GM23338 (cell line): ENCODE measurements at regions not wholly inside any gene's neighbourhood (a gene's known extent, or its start where the extent isn't known, plus 50 kb on each side); places are given as distances from the start of the nearest gene placed in this dataset.

ENCODE experiments used
- ATAC-seq: fragments of 200-7000 bp; cut with Tn5 transposase; 3 replicates; pipeline ENCODE4 v1.9.1; 2020
- DNase-seq: peaks from one replicate; pipeline ENCODE4 v3.0.0-alpha.2; 2015; ENCODE audit warnings: low spot score
- H2AFZ ChIP-seq: fragments of 200-600 bp; sonication (generic); 2 replicates; pipeline ENCODE4 v1.8.0; 2016; ENCODE audit warnings: antibody characterized with exemption, mild to moderate bottlenecking, moderate library complexity
- H3F3A ChIP-seq: fragments of 200-600 bp; sonication (generic); replicated peaks from 2 replicates; pipeline ENCODE4 v1.8.0; 2017; ENCODE audit warnings: antibody characterized with exemption, mixed run types, low read depth
- H3K27ac ChIP-seq: fragments of 200-600 bp; sonication (generic); 2 replicates; pipeline ENCODE4 v1.6.1; 2016; ENCODE audit warnings: low read depth
- H3K27me3 ChIP-seq: fragments of 200-600 bp; sonication (generic); 2 replicates; pipeline ENCODE4 v1.8.0; 2016; ENCODE audit warnings: mild to moderate bottlenecking, mixed run types, moderate library complexity; ENCODE audit not compliant: insufficient read depth
- H3K36me3 ChIP-seq: fragments of 200-600 bp; sonication (generic); 2 replicates; pipeline ENCODE4 v1.8.0; 2016; ENCODE audit warnings: mild to moderate bottlenecking; ENCODE audit not compliant: insufficient read depth
- H3K4me1 ChIP-seq: fragments of 200-600 bp; sonication (generic); 2 replicates; pipeline ENCODE4 v1.8.0; 2016; ENCODE audit warnings: mild to moderate bottlenecking, moderate library complexity; ENCODE audit not compliant: insufficient read depth
- H3K4me2 ChIP-seq: fragments of 200-600 bp; sonication (generic); 2 replicates; pipeline ENCODE4 v1.7.1; 2017; ENCODE audit warnings: mixed run types
- H3K4me3 ChIP-seq: fragments of 200-600 bp; sonication (generic); 2 replicates; pipeline ENCODE4 v1.6.1; 2016; ENCODE audit warnings: mixed run types
- H3K79me2 ChIP-seq: fragments of 200-600 bp; sonication (generic); replicated peaks from 2 replicates; pipeline ENCODE4 v1.8.0; 2017; ENCODE audit warnings: mild to moderate bottlenecking; ENCODE audit not compliant: insufficient read depth
- H3K9me2 ChIP-seq: fragments of 200-600 bp; sonication (generic); 2 replicates; pipeline ENCODE4 v1.8.0; 2017; ENCODE audit not compliant: insufficient read depth
- H4K20me1 ChIP-seq: fragments of 200-600 bp; sonication (generic); replicated peaks from 2 replicates; pipeline ENCODE4 v1.8.0; 2017; ENCODE audit warnings: mild to moderate bottlenecking; ENCODE audit not compliant: insufficient read depth
- H3K27ac Mint-ChIP-seq: 2 replicates; pipeline ENCODE4 v1.8.0; 2020; ENCODE audit warnings: inconsistent platforms, mild to moderate bottlenecking, moderate library complexity, mixed read lengths
- H3K27me3 Mint-ChIP-seq: 3 replicates; pipeline ENCODE4 v1.8.0; 2022; ENCODE audit warnings: low read depth, mild to moderate bottlenecking, moderate library complexity, mixed read lengths, inconsistent platforms; ENCODE audit not compliant: insufficient read depth, poor library complexity
- H3K36me3 Mint-ChIP-seq: 3 replicates; pipeline ENCODE4 v1.8.0; 2021; ENCODE audit warnings: low read depth, mild to moderate bottlenecking, inconsistent platforms, moderate library complexity, mixed read lengths
- H3K4me1 Mint-ChIP-seq: 3 replicates; pipeline ENCODE4 v1.8.0; 2020; ENCODE audit warnings: mild to moderate bottlenecking, inconsistent platforms, mixed read lengths
- H3K4me3 Mint-ChIP-seq: 3 replicates; pipeline ENCODE4 v1.8.0; 2021; ENCODE audit warnings: moderate library complexity, mild to moderate bottlenecking, inconsistent platforms, mixed read lengths
- H3K9me3 Mint-ChIP-seq: 3 replicates; pipeline ENCODE4 v1.8.0; 2020; ENCODE audit warnings: moderate library complexity, mild to moderate bottlenecking, inconsistent platforms, mixed read lengths
- EZH2 ChIP-seq: fragments of 200-600 bp; sonication (generic); IDR thresholded peaks from one replicate; pipeline ENCODE4 v1.8.0; 2017; ENCODE audit warnings: antibody characterized with exemption, mild to moderate bottlenecking, low read depth; ENCODE audit not compliant: unreplicated experiment
- NANOG ChIP-seq: IDR thresholded peaks from 2 replicates; pipeline ENCODE4 v1.6.1; 2016; ENCODE audit warnings: antibody characterized with exemption, borderline replicate concordance
- STAT1 ChIP-seq: IDR thresholded peaks from one replicate; pipeline ENCODE4 v1.6.1; 2016; ENCODE audit warnings: antibody characterized with exemption; ENCODE audit not compliant: unreplicated experiment
- TF ChIP-seq, protein P1 (sequence below): fragments of 250-450 bp; sonication (Bioruptor Pico); IDR thresholded peaks from 2 replicates; pipeline ENCODE4 v1.5.0; 2020; ENCODE audit warnings: mild to moderate bottlenecking, moderate library complexity
- TF ChIP-seq, protein P2 (sequence below): IDR thresholded peaks from 2 replicates; pipeline ENCODE4 v1.6.1; 2016; ENCODE audit warnings: antibody characterized with exemption
- TF ChIP-seq, protein P3 (sequence below), 2 experiments: fragments of 200-600 bp in 1 of 2; sonication (generic) in 1 of 2; conservative IDR thresholded peaks; 2 replicates each; pipeline versions ENCODE4 v1.5.1 to v1.6.1; 2016 to 2017; ENCODE audit warnings: antibody characterized with exemption in 2 of 2, low read depth in 2 of 2, mild to moderate bottlenecking in 2 of 2, moderate library complexity in 1 of 2

DNA sequence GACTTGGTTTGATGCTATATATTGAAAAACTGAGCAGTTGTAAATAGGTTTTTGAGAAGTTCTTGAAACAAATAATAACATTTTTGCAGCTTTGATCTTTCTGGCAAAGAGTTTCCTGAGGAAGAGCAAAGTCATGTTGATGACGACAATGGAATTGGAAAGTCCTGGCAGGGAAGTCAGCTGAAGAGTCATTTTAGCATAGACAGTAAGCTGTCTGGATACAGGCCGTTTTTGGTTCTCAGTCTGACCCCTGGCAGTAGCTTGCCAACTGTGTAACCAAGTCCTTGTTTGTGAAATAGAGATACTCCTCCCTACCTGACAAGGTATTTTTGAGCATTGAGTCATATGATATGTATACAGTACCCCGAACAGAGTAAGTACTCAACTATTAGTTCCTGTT lies 193.3 kb downstream of the C11orf91 start (continued):
- TF ChIP-seq, protein P1, sequence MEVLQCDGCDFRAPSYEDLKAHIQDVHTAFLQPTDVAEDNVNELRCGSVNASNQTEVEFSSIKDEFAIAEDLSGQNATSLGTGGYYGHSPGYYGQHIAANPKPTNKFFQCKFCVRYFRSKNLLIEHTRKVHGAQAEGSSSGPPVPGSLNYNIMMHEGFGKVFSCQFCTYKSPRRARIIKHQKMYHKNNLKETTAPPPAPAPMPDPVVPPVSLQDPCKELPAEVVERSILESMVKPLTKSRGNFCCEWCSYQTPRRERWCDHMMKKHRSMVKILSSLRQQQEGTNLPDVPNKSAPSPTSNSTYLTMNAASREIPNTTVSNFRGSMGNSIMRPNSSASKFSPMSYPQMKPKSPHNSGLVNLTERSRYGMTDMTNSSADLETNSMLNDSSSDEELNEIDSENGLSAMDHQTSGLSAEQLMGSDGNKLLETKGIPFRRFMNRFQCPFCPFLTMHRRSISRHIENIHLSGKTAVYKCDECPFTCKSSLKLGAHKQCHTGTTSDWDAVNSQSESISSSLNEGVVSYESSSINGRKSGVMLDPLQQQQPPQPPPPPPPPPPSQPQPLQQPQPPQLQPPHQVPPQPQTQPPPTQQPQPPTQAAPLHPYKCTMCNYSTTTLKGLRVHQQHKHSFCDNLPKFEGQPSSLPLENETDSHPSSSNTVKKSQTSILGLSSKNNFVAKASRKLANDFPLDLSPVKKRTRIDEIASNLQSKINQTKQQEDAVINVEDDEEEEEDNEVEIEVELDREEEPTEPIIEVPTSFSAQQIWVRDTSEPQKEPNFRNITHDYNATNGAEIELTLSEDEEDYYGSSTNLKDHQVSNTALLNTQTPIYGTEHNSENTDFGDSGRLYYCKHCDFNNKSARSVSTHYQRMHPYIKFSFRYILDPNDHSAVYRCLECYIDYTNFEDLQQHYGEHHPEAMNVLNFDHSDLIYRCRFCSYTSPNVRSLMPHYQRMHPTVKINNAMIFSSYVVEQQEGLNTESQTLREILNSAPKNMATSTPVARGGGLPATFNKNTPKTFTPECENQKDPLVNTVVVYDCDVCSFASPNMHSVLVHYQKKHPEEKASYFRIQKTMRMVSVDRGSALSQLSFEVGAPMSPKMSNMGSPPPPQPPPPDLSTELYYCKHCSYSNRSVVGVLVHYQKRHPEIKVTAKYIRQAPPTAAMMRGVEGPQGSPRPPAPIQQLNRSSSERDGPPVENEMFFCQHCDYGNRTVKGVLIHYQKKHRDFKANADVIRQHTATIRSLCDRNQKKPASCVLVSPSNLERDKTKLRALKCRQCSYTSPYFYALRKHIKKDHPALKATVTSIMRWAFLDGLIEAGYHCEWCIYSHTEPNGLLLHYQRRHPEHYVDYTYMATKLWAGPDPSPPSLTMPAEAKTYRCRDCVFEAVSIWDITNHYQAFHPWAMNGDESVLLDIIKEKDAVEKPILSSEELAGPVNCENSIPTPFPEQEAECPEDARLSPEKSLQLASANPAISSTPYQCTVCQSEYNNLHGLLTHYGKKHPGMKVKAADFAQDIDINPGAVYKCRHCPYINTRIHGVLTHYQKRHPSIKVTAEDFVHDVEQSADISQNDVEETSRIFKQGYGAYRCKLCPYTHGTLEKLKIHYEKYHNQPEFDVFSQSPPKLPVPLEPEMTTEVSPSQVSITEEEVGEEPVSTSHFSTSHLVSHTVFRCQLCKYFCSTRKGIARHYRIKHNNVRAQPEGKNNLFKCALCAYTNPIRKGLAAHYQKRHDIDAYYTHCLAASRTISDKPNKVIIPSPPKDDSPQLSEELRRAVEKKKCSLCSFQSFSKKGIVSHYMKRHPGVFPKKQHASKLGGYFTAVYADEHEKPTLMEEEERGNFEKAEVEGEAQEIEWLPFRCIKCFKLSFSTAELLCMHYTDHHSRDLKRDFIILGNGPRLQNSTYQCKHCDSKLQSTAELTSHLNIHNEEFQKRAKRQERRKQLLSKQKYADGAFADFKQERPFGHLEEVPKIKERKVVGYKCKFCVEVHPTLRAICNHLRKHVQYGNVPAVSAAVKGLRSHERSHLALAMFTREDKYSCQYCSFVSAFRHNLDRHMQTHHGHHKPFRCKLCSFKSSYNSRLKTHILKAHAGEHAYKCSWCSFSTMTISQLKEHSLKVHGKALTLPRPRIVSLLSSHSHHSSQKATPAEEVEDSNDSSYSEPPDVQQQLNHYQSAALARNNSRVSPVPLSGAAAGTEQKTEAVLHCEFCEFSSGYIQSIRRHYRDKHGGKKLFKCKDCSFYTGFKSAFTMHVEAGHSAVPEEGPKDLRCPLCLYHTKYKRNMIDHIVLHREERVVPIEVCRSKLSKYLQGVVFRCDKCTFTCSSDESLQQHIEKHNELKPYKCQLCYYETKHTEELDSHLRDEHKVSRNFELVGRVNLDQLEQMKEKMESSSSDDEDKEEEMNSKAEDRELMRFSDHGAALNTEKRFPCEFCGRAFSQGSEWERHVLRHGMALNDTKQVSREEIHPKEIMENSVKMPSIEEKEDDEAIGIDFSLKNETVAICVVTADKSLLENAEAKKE (CRISPR knock-in tag) = no peak
- TF ChIP-seq STAT1 = no peak
- TF ChIP-seq, protein P2, sequence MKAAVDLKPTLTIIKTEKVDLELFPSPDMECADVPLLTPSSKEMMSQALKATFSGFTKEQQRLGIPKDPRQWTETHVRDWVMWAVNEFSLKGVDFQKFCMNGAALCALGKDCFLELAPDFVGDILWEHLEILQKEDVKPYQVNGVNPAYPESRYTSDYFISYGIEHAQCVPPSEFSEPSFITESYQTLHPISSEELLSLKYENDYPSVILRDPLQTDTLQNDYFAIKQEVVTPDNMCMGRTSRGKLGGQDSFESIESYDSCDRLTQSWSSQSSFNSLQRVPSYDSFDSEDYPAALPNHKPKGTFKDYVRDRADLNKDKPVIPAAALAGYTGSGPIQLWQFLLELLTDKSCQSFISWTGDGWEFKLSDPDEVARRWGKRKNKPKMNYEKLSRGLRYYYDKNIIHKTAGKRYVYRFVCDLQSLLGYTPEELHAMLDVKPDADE = no peak
- TF ChIP-seq, protein P3, sequence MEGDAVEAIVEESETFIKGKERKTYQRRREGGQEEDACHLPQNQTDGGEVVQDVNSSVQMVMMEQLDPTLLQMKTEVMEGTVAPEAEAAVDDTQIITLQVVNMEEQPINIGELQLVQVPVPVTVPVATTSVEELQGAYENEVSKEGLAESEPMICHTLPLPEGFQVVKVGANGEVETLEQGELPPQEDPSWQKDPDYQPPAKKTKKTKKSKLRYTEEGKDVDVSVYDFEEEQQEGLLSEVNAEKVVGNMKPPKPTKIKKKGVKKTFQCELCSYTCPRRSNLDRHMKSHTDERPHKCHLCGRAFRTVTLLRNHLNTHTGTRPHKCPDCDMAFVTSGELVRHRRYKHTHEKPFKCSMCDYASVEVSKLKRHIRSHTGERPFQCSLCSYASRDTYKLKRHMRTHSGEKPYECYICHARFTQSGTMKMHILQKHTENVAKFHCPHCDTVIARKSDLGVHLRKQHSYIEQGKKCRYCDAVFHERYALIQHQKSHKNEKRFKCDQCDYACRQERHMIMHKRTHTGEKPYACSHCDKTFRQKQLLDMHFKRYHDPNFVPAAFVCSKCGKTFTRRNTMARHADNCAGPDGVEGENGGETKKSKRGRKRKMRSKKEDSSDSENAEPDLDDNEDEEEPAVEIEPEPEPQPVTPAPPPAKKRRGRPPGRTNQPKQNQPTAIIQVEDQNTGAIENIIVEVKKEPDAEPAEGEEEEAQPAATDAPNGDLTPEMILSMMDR (conservative IDR thresholded peaks at IDR 0.05; ENCODE audit: low read depth in 2 of 2) = no peak

DNA sequence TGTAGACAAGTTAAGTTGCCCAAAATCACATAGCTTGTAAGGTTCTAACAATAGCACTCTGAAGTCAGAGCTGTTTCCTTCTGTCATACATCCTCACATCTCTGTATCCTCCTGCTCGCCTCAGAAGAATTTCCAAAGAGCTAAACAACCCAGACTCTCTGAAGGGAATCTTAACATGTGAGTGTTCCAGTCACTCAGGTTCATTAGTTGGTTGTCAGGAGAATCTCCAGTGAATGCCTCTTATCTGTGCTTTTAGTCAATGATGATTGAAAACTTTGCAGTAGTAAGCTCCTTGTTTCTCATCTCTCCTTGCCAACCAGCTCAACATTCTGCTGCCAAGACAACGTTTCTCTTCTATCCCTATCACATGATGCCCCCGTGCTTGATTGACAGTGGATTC lies 195.5 kb downstream of the C11orf91 start:
- H3K4me3 Mint-ChIP-seq = no peak overlapping the region
- Histone ChIP-seq H3K4me2 (no peak overlapping the region), H3F3A (no peaks in the 10 kb centered on the region), H3K4me3 (no peak overlapping the region), H3K27me3 (no peaks in the 10 kb centered on the region), H3K36me3 (no peaks in the 10 kb centered on the region), H3K79me2 (no peaks in the 10 kb centered on the region), H4K20me1 (no peaks in the 10 kb centered on the region), H3K4me1 (no peaks in the 10 kb centered on the region), H2AFZ (no peak overlapping the region), H3K9me2 (no peaks in the 10 kb centered on the region), H3K27ac (no peak overlapping the region)
- DNase-seq = no peak
- H3K27me3 Mint-ChIP-seq = no peaks in the 10 kb centered on the region
- H3K9me3 Mint-ChIP-seq = no peaks in the 10 kb centered on the region
- TF ChIP-seq EZH2 (no peak), STAT1 (no peak), NANOG (no peak)
- TF ChIP-seq, protein P1 (CRISPR knock-in tag) = no peak
- no peaks in the 10 kb centered on the region; the same call in 2 of the 3 replicates for H3K4me1 Mint-ChIP-seq
- H3K27ac Mint-ChIP-seq = no peak overlapping the region
- ATAC-seq = no peak
- no peaks in the 10 kb centered on the region for H3K36me3 Mint-ChIP-seq
